ENCODE measurements at regions not wholly inside any gene's neighbourhood (a gene's known extent, or its start where the extent isn't known, plus 50 kb on each side); places are given as distances from the start of the nearest gene placed in this dataset.

- TF ChIP-seq EZH2 (optimal IDR thresholded peaks at IDR 0.05; ENCODE audit: low read depth, low read length) = no peak
- TF ChIP-seq, protein P1, sequence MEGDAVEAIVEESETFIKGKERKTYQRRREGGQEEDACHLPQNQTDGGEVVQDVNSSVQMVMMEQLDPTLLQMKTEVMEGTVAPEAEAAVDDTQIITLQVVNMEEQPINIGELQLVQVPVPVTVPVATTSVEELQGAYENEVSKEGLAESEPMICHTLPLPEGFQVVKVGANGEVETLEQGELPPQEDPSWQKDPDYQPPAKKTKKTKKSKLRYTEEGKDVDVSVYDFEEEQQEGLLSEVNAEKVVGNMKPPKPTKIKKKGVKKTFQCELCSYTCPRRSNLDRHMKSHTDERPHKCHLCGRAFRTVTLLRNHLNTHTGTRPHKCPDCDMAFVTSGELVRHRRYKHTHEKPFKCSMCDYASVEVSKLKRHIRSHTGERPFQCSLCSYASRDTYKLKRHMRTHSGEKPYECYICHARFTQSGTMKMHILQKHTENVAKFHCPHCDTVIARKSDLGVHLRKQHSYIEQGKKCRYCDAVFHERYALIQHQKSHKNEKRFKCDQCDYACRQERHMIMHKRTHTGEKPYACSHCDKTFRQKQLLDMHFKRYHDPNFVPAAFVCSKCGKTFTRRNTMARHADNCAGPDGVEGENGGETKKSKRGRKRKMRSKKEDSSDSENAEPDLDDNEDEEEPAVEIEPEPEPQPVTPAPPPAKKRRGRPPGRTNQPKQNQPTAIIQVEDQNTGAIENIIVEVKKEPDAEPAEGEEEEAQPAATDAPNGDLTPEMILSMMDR (IDR thresholded peaks at IDR 0.05; ENCODE audit: low read length) = no peak
Measured at GRCh38 chr13:32904266-32904665, 112.0 kb upstream of the KL start.

Data from MM.1S (cell line).